SU-DHL-6 (cell line): ENCODE measurements at regions not wholly inside any gene's neighbourhood (a gene's known extent, or its start where the extent isn't known, plus 50 kb on each side); places are given as distances from the start of the nearest gene placed in this dataset.

Source experiments
- H2AFZ ChIP-seq: fragments of 200-600 bp; sonication (generic); 2 replicates; pipeline ENCODE4 v1.6.1; 2014; ENCODE audit warnings: low read depth, mild to moderate bottlenecking, moderate library complexity, mixed read lengths, antibody characterized with exemption, low read length; ENCODE audit not compliant: severe bottlenecking
- H3F3A ChIP-seq: fragments of 200-600 bp; shearing (Covaris generic); 2 replicates; pipeline ENCODE4 v1.6.0; 2016; ENCODE audit warnings: antibody characterized with exemption, mild to moderate bottlenecking; ENCODE audit not compliant: insufficient read depth
- H3K27ac ChIP-seq: fragments of 200-600 bp; sonication (generic); 2 replicates; pipeline ENCODE4 v1.5.1; 2016; ENCODE audit warnings: low read depth, mild to moderate bottlenecking, low read length, moderate library complexity, mixed read lengths
- H3K27me3 ChIP-seq: fragments of 200-600 bp; sonication (generic), shearing (Covaris generic); 2 replicates; pipeline ENCODE4 v1.6.0; 2014; ENCODE audit warnings: mild to moderate bottlenecking, low read length
- H3K36me3 ChIP-seq: fragments of 200-600 bp; sonication (generic); 2 replicates; pipeline ENCODE4 v1.6.1; 2014; ENCODE audit warnings: mild to moderate bottlenecking, low read length, mixed read lengths
- H3K4me2 ChIP-seq: fragments of 300-600, 200-600 bp; shearing (Covaris generic), sonication (generic); 2 replicates; pipeline ENCODE4 v1.6.0; 2014; ENCODE audit warnings: low read length, low read depth, mild to moderate bottlenecking; ENCODE audit not compliant: poor library complexity, severe bottlenecking
- H3K4me3 ChIP-seq: fragments of 200-600 bp; sonication (generic); 2 replicates; pipeline ENCODE4 v1.5.1; 2014; ENCODE audit warnings: antibody characterized with exemption, low read length, mild to moderate bottlenecking, mixed read lengths; ENCODE audit not compliant: insufficient read depth, poor library complexity, severe bottlenecking
- H3K79me2 ChIP-seq: fragments of 200-600 bp; sonication (generic); 2 replicates; pipeline ENCODE4 v1.6.1; 2014; ENCODE audit warnings: mild to moderate bottlenecking, low read length, moderate library complexity; ENCODE audit not compliant: insufficient read depth
- H3K9ac ChIP-seq: fragments of 200-600 bp; sonication (generic); 2 replicates; pipeline ENCODE4 v1.7.0; 2014; ENCODE audit warnings: mild to moderate bottlenecking, low read length
- H3K9me2 ChIP-seq: fragments of 200-600 bp; sonication (generic); replicated peaks from 2 replicates; pipeline ENCODE4 v1.6.1; 2014; ENCODE audit warnings: low read length; ENCODE audit not compliant: insufficient read depth
- H3K9me3 ChIP-seq: fragments of 200-600 bp; sonication (generic); 2 replicates; pipeline ENCODE4 v1.6.1; 2014; ENCODE audit warnings: low read length, mixed read lengths; ENCODE audit not compliant: insufficient read depth
- H4K20me1 ChIP-seq: fragments of 200-600 bp; sonication (generic); 2 replicates; pipeline ENCODE4 v1.6.1; 2014; ENCODE audit warnings: low read depth, mild to moderate bottlenecking, antibody characterized with exemption, low read length, moderate library complexity, mixed read lengths
- CTCF ChIP-seq: fragments of 200-600 bp; sonication (generic); IDR thresholded peaks from one replicate; pipeline ENCODE4 v1.5.1; 2017; ENCODE audit warnings: antibody characterized with exemption, mild to moderate bottlenecking, low read length, moderate library complexity; ENCODE audit not compliant: insufficient read depth, poor library complexity, severe bottlenecking
- EZH2phosphoT487 ChIP-seq: fragments of 200-600 bp; sonication (generic), shearing (Covaris generic); conservative IDR thresholded peaks from 2 replicates; pipeline ENCODE4 v1.6.1; 2018; ENCODE audit warnings: mild to moderate bottlenecking, antibody characterized with exemption, low read length, moderate library complexity, mixed read lengths

GRCh38 chr2:103435010-103435409 lies 673.2 kb downstream of the TMEM182 start:
- Histone ChIP-seq H3K9me2 (no peaks in the 10 kb centered on the region), H3K9ac (no peak overlapping the region), H3K27me3 (no peaks in the 10 kb centered on the region), H3F3A (no peaks in the 10 kb centered on the region), H3K27ac (no peak overlapping the region), H3K79me2 (no peaks in the 10 kb centered on the region), H4K20me1 (no peaks in the 10 kb centered on the region), H2AFZ (no peak overlapping the region), H3K9me3 (no peaks in the 10 kb centered on the region), H3K4me2 (no peak overlapping the region), H3K4me3 (no peak overlapping the region), H3K36me3 (no peaks in the 10 kb centered on the region)
- no peak for TF ChIP-seq CTCF
- TF ChIP-seq EZH2phosphoT487: no peak

DNA sequence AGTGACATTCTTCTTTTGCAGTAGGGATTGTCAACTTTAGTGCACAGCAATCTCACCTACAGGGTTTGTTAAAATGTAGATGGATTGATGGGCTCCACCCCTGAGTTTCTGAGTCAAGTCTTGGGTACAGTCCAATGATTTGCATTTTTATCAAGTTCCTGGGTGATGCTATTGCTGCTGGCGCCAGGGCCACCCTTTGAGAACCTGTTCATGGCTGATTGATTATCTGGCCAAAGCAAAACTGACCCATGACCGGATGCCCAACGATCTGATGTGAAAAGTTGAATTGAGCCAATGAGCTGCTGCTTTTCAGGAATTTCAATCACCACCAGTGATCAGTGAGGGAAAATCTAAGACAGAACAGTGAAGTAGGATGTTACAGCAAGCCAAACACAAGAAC lies 675.3 kb downstream of the TMEM182 start:
- H3K79me2 ChIP-seq: no peaks in the 10 kb centered on the region
- no peaks in the 10 kb centered on the region for H4K20me1 ChIP-seq
- no peak overlapping the region for H3K4me3 ChIP-seq
- H3K27me3 ChIP-seq: no peaks in the 10 kb centered on the region
- no peaks in the 10 kb centered on the region for H3K9me3 ChIP-seq
- H3K4me2 ChIP-seq: no peak overlapping the region
- no peaks in the 10 kb centered on the region for H3K36me3 ChIP-seq
- H3K9ac ChIP-seq: no peak overlapping the region
- H2AFZ ChIP-seq: no peak overlapping the region
- TF ChIP-seq CTCF (no peak), EZH2phosphoT487 (no peak)
- no peaks in the 10 kb centered on the region for H3F3A ChIP-seq
- H3K27ac ChIP-seq: no peak overlapping the region
- no peaks in the 10 kb centered on the region for H3K9me2 ChIP-seq

GRCh38 chr2:103445347-103445746 lies 683.5 kb downstream of the TMEM182 start:
- Histone ChIP-seq H3K27ac (no peak overlapping the region), H3K36me3 (no peaks in the 10 kb centered on the region), H3K4me3 (no peak overlapping the region), H3K9me2 (no peaks in the 10 kb centered on the region), H3K9ac (no peak overlapping the region), H3F3A (no peaks in the 10 kb centered on the region), H3K4me2 (no peak overlapping the region), H2AFZ (no peak overlapping the region), H3K27me3 (no peaks in the 10 kb centered on the region), H4K20me1 (no peaks in the 10 kb centered on the region), H3K9me3 (no peaks in the 10 kb centered on the region), H3K79me2 (no peaks in the 10 kb centered on the region)
- TF ChIP-seq CTCF (no peak), EZH2phosphoT487 (no peak)

DNA sequence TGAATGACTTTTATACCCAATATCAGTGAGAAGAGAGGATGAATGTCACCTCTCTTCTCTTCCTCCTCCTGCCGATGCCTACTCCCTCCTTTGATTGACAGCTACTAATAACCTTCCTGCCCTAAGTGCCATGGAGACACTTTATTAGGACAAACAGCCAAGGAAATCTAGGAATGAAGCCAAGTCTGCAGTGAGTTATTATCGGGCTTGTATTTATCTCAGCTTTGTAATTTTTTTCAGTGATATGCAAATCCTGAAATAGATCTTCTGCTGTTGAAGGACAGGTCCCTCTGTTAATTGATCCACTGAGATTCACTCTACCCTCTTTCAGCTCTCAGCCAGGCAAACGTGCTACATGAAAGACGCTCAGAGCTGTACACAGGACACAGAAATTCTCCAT lies 686.7 kb downstream of the TMEM182 start:
- Histone ChIP-seq H3K9me3 (no peaks in the 10 kb centered on the region), H3K4me2 (no peak overlapping the region), H3K9ac (no peak overlapping the region), H3K4me3 (no peak overlapping the region), H3K27ac (no peak overlapping the region), H4K20me1 (no peaks in the 10 kb centered on the region), H3K9me2 (no peaks in the 10 kb centered on the region), H3F3A (no peaks in the 10 kb centered on the region), H3K36me3 (no peaks in the 10 kb centered on the region), H3K79me2 (no peaks in the 10 kb centered on the region), H2AFZ (no peak overlapping the region), H3K27me3 (no peaks in the 10 kb centered on the region)
- TF ChIP-seq EZH2phosphoT487: no peak
- TF ChIP-seq CTCF: no peak
